ENCODE measurements at regions not wholly inside any gene's neighbourhood (a gene's known extent, or its start where the extent isn't known, plus 50 kb on each side); places are given as distances from the start of the nearest gene placed in this dataset.
A peak's percentile ranks its signal among the peaks of the same experiment; 100 is the strongest.
"Not testable (repeated sequence)": the region's sequence is repeated elsewhere in the genome, so short reads cannot be mapped to it uniquely, and the experiment has no call there.

DNA sequence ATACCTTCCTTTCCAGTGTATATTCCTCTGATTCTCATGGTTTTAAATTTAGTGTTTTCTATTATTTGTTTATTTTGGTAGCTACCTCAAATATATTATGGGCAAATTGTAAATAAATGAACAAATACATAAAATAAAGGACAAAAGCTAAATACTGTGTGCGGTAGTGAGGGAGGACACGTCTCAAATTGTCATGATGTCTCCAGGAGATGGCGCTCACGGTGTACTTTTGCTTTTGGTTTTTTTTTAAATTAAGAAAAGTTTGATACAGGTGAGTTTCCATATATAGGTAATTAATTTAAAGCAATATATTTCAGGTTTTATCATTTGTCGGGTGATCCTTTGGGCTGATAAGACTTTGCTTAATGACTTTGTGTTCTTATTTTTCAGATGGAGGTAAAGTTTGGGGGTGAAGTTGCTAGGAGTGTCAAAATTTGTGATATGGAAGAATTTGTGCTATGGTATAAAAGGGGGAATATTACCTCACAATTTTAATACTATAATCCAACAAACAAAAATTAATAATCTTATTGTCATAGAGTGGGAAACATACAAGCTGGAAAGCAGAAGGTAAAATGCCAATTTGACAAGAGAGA lies 68.4 kb upstream of the TMEM229A start:
- no peak overlapping the region for H3K4me3 ChIP-seq (ENCODE audit: low read depth, low read length)
- DNase-seq (ENCODE audit: low read depth): peak; percentile 36
- TF ChIP-seq POLR2A (IDR thresholded peaks at IDR 0.05; ENCODE audit: extremely low read depth, insufficient read length) (no peak), CTCF (IDR thresholded peaks at IDR 0.05; ENCODE audit: low read depth, low read length) (peak; percentile 56)

GRCh38 chr7:124100190-124100589 lies 67.3 kb upstream of the TMEM229A start:
- H3K4me3 ChIP-seq (ENCODE audit: low read depth, low read length): no peak overlapping the region
- DNase-seq (ENCODE audit: low read depth): no peak
- TF ChIP-seq CTCF (IDR thresholded peaks at IDR 0.05; ENCODE audit: low read depth, low read length): no peak
- TF ChIP-seq MYC (IDR thresholded peaks at IDR 0.05; ENCODE audit: low read depth, low read length): no peak
- TF ChIP-seq POLR2A (IDR thresholded peaks at IDR 0.05; ENCODE audit: extremely low read depth, insufficient read length): no peak
- no peak for TF ChIP-seq MAX (IDR thresholded peaks at IDR 0.05; ENCODE audit: low read depth, low read length)

DNA sequence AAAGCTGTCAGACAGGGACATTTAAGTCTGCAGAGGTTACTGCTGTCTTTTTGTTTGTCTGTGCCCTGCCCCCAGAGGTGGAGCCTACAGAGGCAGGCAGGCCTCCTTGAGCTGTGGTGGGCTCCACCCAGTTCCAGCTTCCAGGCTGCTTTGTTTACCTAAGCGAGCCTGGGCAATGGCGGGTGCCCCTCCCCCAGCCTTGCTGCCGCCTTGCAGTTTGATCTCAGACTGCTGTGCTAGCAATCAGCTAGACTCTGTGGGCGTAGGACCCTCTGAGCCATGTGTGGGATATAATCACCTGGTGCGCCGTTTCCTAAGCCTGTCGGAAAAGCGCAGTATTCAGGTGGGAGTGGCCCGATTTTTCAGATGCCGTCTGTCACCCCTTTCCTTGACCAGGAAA lies 66.7 kb upstream of the TMEM229A start:
- not testable (repeated sequence) for DNase-seq (ENCODE audit: low read depth); H3K4me3 ChIP-seq (ENCODE audit: low read depth, low read length)

DNA sequence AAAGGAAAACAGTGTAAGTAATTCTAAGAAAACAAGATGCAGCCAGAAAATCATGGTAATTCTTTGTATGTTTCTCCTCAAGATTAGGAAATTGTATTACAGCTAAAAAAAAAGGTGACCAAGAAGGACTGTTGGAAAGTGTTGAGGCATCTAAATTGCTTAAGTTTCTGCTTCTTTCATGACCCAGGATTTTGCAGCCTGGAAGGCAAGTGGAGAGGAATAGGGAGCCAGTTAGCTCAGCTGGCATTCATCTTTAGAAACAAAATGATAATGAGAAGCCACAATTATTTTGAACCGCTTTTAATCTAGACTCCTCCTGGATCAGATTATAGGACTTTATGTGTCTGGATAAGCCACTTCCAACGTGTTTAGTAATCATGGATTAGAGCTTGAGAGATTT lies 56.8 kb upstream of the TMEM229A start:
- H3K4me3 ChIP-seq (ENCODE audit: low read depth, low read length): no peak overlapping the region
- TF ChIP-seq MAX (IDR thresholded peaks at IDR 0.05; ENCODE audit: low read depth, low read length): no peak
- TF ChIP-seq MYC (IDR thresholded peaks at IDR 0.05; ENCODE audit: low read depth, low read length): no peak
- TF ChIP-seq CTCF (IDR thresholded peaks at IDR 0.05; ENCODE audit: low read depth, low read length): no peak
- no peak for TF ChIP-seq POLR2A (IDR thresholded peaks at IDR 0.05; ENCODE audit: extremely low read depth, insufficient read length)
- no peak for DNase-seq (ENCODE audit: low read depth)

DNA sequence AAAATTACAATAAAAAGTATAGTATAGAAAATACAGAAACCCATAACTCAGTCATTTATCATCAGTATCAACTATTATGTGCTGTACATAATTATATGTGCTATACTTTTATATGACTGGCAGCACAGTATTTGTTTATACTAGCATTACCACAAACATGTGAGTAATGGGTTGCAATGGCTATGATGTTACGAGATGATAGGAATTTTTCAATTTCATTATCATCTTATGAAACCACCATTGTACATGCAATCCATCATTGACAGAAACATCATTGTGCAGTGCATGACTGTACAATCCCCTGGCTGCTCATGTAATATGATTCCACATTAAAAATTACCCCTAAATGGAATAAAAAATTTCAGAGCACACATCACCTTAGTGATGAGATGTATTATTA lies 55.7 kb upstream of the TMEM229A start:
- no peak overlapping the region for H3K4me3 ChIP-seq (ENCODE audit: low read depth, low read length)
- TF ChIP-seq CTCF (IDR thresholded peaks at IDR 0.05; ENCODE audit: low read depth, low read length): no peak
- DNase-seq (ENCODE audit: low read depth): no peak

DNA sequence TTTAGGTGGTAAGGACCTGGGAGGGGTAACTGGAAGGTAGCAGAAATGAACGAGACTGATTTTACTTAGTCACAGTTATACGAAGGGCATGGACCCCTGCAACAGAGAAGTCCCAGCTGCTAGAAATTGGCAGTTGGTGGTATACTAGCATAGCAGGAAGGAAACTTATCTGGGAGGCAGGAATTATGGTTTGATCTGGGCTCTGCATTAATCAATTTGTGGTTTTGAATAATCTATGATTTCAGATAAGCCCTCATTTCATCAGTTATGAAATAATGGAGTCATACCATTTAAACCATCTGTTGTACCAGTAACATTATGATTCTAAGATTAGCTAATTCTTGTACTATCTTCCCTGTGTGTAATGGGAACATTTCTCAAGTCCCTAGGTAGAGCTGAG lies 54.0 kb upstream of the TMEM229A start:
- TF ChIP-seq MYC (IDR thresholded peaks at IDR 0.05; ENCODE audit: low read depth, low read length) (no peak), POLR2A (IDR thresholded peaks at IDR 0.05; ENCODE audit: extremely low read depth, insufficient read length) (no peak), MAX (IDR thresholded peaks at IDR 0.05; ENCODE audit: low read depth, low read length) (no peak), CTCF (IDR thresholded peaks at IDR 0.05; ENCODE audit: low read depth, low read length) (no peak)
- H3K4me3 ChIP-seq (ENCODE audit: low read depth, low read length): no peak overlapping the region
- DNase-seq (ENCODE audit: low read depth): no peak

DNA sequence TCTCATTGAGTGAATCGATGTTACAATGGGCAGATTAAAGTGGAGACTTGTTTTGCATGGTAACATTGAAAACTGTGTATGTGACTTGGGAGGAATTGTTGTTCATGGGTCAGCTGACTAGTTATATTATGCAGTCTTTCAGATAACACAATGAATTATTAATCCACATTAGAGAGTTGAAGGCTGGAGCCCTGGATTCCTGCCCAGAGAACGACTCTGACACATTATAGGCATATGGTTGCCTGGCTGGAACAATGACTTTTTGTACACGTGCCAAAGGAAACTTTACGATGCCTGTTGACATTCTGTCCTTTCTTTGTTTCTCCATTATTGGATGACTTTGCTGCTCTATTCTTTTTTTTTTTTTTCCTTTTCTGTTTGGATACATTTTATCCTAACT lies 52.3 kb upstream of the TMEM229A start:
- TF ChIP-seq POLR2A (IDR thresholded peaks at IDR 0.05; ENCODE audit: extremely low read depth, insufficient read length): no peak
- DNase-seq (ENCODE audit: low read depth): no peak
- H3K4me3 ChIP-seq (ENCODE audit: low read depth, low read length): no peak overlapping the region

Measured in NB4 (cell line).